Stimulated activated CD8-positive, alpha-beta memory T cell treated with anti-CD3 and anti-CD28 coated beads, Interleukin-2, amount 100 ng/mL, for 1 hour (primary cell): ENCODE measurements at regions not wholly inside any gene's neighbourhood (a gene's known extent, or its start where the extent isn't known, plus 50 kb on each side); places are given as distances from the start of the nearest gene placed in this dataset.
"Not testable (repeated sequence)": the region's sequence is repeated elsewhere in the genome, so short reads cannot be mapped to it uniquely, and the experiment has no call there.

Source experiments
- DNase-seq, 2 donors: peaks; one replicate each; pipeline ENCODE4 v3.0.0-alpha.2; 2020; ENCODE audit warnings: low read depth in 2 of 2

- DNase-seq = no peak
Measured at GRCh38 chr18:8882632-8883408, 177.5 kb downstream of the MTCL1 start.

- no peak for DNase-seq
Measured at GRCh38 chr18:8883409-8883668, 178.0 kb downstream of the MTCL1 start.

GRCh38 chr18:8887877-8888276, 182.5 kb downstream of the MTCL1 start:
- DNase-seq = not testable (repeated sequence)

GRCh38 chr18:8889489-8889888, 184.1 kb downstream of the MTCL1 start:
- no peak for DNase-seq

GRCh38 chr18:8890503-8890902, 185.1 kb downstream of the MTCL1 start:
- DNase-seq = not testable (repeated sequence)

DNA sequence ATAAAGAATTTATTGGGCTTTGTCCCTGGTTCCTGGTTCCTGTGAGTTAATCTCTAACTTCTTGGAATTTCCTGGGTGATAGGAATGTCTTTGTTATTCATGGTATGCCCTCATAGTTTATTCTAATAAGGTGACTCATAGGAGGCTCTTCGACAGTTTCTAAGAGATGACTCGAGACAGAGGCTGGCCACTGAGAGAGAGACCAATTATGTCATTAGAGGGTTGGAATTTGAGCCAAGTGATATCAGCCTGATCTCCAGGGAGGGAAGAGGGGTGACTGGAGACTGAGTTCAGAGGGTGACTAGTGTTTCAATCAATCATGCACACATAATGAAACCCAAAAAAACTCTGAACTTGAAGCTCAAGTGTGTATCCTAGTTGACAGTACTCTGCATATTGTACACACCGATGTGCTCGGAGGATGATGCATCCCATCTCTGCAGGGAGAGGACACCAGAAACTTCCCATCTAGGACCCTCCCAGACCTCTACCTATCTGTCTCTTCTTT, 185.7 kb downstream of the MTCL1 start:
- no peak for DNase-seq

- no peak for DNase-seq
Measured at GRCh38 chr18:8893221-8893620, 187.9 kb downstream of the MTCL1 start.

DNA sequence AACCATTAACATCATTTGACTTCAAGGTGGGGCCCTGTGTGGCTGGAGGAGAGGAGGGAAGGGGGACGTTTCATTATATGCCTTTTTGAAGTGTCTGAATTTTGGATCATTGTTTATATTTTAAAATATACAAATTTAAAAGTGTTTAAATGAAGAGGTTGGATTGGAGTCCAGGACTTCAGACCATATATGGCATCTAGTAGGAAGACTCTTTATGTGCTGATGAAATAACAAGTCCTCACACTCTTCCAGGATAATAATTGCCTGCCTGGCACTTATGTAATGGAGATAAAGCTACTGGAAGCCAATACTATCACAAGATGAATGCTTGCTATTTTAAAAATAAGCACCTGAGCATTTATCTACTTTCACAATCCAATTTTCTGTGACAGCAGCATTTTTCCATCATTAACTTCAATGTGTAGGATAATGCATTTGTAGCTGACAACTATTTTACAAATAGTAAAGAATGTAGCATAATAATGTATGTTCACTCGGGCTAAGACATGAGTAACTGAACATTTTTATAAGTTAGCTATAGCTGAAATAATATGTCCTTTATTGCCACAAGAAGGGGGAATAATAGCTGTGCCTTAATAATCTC, 188.4 kb downstream of the MTCL1 start:
- DNase-seq = no peak

DNA sequence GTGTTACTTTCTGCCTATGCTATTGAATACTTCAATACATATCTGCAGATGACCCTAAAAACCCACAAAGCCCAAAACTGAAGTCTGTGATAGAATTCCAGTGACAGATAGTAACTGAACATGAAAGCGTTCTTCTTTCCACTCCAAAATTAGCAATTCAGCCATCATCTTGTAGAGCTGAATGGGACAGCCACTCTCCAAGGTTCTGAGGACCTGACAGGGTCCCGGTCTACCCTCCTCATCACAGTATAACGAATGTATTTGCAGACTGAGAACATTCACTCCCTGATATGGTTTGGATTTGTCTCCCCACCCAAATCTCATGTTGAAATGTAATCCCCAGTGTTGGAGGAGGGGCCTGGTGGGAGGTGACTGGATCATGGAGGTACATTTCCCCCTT, 189.5 kb downstream of the MTCL1 start:
- DNase-seq = no peak

DNA sequence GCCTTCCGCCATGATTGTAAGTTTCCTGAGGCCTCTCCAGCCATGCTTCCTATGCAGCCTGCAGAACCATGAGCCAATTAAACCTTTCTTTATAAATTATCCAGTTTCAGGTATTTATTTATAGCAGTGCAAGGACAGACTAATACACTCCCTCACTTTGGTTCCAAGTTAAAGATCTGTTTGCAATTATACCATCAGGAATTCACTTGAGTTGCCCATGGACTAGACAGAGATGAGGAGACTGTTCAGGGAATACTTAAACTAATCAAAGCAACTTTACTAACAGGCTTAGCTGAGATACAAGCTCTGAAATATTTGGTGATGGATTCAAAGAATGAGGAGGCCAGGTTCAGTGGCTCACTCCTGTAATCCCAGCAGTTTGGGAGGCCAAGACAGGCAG, 190.0 kb downstream of the MTCL1 start:
- no peak for DNase-seq

- DNase-seq = no peak
Measured at GRCh38 chr18:8895987-8896619, 190.7 kb downstream of the MTCL1 start.

- DNase-seq = no peak
Measured at GRCh38 chr18:8899000-8899399, 193.6 kb downstream of the MTCL1 start.

GRCh38 chr18:8900552-8900951, 195.2 kb downstream of the MTCL1 start:
- DNase-seq = no peak

- DNase-seq = no peak
Measured at GRCh38 chr18:8901019-8901418, 195.7 kb downstream of the MTCL1 start.

GRCh38 chr18:8904316-8904715, 198.2 kb upstream of the NDUFV2 start:
- DNase-seq = no peak

DNA sequence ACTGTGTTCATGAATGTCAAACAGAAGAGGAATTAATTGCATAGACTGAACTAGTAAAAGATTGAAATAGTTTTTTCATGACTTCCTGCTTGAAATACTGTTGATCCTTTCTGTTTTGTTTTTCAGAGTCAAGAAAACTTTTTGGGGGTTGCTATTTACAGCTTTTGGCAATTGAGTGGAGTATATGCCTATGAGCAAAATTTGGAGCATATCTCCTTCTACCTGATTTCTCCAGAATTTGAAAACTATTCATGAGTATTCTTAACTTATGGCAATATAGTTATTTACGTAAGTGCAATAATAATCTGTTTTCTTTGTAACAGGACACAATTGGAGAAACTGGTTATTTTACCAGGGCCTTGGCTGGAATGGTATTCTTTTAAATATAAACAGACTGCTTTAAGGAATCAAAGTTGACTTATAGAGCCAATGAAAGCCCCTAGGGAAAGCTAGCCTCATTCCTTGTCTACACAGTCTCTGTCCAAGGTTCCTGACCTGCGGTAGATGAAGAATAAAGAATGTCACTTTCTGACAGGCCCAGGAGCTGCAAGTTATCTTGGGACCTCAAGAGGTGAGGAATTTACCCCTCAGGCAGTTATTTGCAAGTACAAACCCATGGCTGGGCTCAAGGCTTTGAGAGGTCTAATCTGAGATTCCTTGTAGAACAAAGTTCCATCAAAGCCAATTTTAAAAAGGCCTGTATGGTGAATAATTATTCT, 193.5 kb upstream of the NDUFV2 start:
- DNase-seq = no peak

- DNase-seq = no peak
Measured at GRCh38 chr18:8910186-8910822, 192.2 kb upstream of the NDUFV2 start.

DNA sequence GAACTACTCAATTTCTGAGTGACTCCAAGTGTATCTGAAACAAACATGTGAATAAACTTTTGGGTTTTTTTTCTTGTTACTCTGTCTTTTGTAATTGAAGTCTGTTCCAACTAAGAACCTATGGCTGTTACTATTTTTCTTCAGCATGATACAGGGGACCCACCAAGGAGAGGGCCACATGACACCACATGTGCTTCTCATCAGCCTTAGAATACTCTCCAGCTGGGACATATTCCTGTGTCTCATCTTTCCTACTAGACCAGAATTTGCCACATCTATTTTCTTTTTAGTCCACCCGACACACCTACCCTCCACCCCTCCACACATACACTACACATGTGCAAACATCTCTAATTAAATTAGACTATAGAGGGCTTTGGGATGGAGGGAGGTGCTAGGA, 191.7 kb upstream of the NDUFV2 start:
- DNase-seq = no peak

GRCh38 chr18:8911408-8912340, 190.8 kb upstream of the NDUFV2 start:
- DNase-seq = no peak

DNA sequence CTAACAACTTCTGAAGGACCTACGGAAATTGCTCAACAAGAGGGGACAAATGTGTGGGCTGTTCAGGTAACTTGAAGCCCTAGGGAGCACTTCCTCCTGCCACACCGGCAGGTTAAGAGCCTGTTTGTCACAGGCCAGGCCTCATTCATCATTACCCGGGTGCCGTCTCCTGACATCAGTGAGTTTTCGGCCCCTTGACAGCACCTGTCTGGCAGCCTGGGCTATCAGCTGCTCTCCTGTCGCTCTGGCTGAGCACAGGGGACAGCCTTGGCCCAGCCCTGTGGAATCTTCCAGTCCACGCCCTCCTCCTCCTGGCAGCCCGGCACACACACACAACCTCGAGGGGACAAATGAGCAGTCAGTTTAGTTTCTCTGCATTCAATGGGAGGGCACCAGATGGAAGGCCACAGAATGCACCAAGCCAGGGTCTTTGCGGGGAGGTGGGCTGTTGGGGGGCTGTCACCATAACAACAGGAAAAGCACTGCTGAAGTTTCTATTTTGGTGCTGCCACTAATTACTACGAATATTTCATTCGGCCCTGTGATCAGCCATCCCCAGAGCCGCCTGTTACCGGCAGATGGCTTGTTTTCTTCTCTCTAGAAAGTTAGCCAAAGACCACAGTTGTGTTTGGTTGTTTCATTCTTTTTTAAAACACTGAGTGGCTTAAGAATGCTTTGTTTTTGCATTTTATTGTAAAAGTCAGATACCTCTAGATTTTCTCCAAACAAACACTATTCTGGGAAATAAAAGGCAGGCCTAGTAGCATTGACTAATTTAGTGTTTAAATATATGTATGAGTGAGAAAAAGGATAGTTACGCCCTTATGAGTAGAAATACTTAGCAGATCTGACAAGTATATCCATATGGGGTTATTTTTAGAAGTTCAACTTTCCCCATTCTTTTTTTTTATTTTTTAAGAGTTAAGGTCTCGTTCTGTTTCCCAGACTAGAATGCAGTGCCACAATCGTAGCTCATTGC, 189.9 kb upstream of the NDUFV2 start:
- DNase-seq = no peak
